HG03060 (cell line): ENCODE measurements at regions not wholly inside any gene's neighbourhood (a gene's known extent, or its start where the extent isn't known, plus 50 kb on each side); places are given as distances from the start of the nearest gene placed in this dataset.

Experiments used
- ATAC-seq: cut with Tn5 transposase; IDR thresholded peaks from one replicate; pipeline ENCODE4 v1.9.1; 2021; ENCODE audit warnings: low read depth, moderate number of reproducible peaks; ENCODE audit not compliant: unreplicated experiment

DNA sequence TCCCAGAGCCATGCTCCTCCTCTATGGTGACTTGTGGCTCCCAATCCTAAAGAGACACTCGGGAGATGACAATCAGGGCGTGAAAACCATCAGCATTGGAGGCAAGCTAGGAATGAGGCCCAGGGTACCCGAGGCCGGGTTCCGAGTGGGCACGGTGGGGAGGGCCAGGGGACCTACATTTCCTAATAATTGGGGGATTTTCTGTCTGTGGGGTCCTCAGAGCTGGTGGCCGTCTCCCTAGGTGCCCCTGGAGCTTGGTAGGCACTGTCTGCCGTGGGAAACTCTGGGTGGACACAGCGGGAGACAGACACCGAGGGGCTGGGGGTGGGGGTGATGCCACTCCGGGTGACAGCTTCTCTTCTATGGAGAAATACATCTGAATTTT lies 312.5 kb upstream of the TNRC6C start:
- no peak for ATAC-seq

DNA sequence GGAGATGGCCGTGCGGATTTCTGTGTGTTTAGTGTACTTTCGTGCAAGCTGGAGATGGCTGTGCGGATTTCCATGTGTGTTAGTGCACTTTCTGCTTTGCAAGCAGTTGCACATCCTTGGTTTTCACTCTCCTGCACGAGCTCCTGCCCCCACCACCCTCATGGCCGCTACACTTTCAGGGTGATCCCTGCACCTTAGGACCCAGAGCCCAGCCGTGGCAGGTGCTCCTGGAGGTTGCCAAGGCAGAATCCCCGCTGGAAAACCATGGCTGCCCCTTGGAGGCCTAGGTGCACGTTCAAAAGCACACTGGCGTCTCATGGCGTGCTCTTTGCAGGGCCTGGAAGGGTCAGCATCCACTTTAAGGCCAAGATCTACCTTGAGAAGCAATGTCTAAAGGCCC lies 311.0 kb upstream of the TNRC6C start:
- no peak for ATAC-seq

DNA sequence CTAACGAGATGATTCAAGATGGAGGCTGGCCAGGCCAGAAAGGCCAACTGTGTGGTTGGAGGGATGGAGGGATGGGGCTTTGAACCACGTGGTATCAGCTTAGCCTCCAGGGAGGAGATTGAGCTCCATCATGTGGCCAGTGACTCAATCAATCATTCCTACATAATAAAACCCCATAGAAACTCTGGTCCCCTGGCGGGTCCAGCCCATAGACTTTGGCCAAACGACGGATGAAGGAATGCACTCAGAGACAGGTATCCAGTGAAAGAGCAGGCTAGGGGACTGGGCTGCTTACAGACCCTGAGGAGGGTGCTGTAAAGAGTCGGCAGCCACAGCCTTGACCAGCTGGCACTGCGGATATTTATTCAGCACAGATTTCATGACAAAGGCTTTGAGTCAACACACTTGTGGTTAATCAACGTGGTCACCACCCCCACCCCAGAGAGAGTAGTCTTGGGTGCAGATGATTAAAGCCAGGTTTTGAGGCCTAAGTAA lies 308.7 kb upstream of the TNRC6C start:
- ATAC-seq = no peak

GRCh38 chr17:77651988-77652387 lies 306.5 kb upstream of the TNRC6C start:
- ATAC-seq = no peak

GRCh38 chr17:77654296-77654695 lies 304.2 kb upstream of the TNRC6C start:
- ATAC-seq = no peak

DNA sequence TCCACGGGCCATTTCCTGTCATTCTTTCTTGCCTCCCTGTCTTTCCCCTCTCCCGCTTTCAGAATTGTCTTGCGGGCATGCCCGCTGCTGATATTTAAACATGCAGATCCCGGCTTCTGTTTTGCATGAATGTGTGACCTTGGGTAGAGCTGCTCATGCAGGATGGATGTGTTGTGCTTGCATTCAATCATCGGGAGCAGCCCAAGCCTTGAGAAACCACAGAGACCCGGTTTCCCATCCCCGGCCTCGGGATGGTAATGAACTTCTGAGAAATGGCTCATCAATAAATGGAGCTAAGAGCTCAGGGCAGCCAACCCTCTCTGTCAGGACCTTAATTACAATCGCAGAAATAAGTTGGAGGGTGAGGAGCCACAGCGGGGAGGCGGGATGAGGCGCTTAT lies 303.7 kb upstream of the TNRC6C start:
- ATAC-seq = no peak

GRCh38 chr17:77656054-77656453 lies 302.4 kb upstream of the TNRC6C start:
- no peak for ATAC-seq

- no peak for ATAC-seq
These were observed 300.7 kb upstream of the TNRC6C start for GRCh38 chr17:77657839-77658238.

DNA sequence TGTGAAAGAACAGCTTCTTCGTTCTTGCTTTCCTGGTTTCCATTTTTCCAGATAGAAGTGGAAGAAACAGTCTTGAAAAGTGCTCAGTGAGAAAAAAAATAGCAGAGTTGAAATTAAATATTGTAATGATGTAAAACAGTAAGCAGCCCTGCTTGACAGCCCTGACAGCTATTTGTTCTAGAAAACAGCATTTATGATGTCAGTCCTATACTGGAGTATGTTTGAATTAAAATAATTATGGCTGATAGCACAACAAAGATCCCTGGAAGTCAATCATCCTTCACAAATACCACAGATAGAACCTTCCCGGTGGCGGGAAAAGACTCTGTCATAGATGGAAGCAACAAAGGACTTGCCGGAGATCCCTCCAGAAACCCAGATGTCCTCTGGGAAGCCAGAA lies 298.0 kb upstream of the TNRC6C start:
- no peak for ATAC-seq

GRCh38 chr17:77662833-77663232 lies 295.7 kb upstream of the TNRC6C start:
- no peak for ATAC-seq

DNA sequence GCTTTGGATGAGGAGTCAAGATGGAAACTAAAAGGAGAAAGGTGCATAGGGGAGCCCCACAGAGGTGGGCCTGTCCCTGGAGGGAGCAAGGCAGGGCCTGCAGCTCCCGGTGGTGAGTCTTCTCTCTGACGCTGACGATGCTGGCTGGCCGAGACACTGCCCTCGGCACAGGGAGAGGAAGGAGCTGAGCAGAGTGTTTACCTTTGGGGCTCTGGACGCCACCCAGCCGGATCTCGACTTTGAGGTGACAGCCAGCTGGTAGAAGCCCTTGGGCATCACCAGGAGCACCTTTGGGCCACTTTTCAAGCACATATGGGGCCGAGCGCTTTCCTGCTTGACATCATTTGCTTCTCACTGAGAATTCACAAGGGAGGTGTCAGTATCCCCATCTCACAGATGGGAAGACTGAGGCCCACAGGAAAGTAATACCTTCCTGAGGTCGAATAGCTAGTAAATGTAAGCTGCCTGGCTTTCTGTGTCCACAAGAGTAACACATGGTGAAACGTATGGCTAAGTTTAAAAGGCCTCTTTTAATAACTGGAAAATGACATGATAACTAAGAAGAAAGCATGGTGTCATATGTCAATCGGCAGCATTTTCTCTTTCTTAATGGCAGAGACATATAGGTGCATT lies 294.3 kb upstream of the TNRC6C start:
- ATAC-seq = no peak

DNA sequence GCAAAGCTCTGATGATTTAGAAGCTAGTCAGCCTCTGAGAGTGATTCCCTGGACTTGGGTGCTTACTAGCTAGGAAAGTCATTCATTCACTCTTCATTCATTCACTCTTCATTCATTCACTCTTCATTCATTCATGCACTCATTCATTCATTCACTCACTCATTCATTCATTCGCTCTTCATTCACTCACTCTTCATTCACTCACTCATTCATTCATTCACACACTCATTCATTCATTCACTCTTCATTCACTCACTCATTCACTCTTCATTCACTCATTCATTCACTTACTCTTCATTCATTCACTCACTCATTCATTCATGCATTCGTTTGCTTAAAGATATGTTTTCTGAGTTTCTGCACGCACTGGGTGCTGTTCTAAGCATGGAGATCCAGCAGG lies 292.7 kb upstream of the TNRC6C start:
- ATAC-seq = no peak

DNA sequence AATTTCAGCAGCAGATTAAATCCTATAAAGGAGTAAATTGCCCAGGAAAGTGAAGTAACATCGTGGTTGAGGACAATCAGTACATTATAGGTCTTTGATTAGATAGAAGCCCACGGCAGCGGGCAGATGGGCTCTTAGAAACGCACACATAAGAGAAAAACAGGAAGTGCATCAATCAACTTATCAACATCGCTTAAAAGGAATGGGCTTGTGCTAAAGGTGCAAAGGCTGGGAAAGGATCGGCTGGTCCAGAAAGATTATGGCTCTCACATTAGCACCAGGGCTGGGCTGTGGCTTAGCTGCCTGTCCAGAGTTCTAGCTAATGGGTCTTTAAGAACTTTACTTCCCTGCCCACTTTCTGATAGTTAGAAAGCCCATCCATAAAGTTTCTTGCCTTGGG lies 292.0 kb upstream of the TNRC6C start:
- ATAC-seq = no peak

- ATAC-seq = no peak
These were observed 291.6 kb upstream of the TNRC6C start for GRCh38 chr17:77666881-77667395.

DNA sequence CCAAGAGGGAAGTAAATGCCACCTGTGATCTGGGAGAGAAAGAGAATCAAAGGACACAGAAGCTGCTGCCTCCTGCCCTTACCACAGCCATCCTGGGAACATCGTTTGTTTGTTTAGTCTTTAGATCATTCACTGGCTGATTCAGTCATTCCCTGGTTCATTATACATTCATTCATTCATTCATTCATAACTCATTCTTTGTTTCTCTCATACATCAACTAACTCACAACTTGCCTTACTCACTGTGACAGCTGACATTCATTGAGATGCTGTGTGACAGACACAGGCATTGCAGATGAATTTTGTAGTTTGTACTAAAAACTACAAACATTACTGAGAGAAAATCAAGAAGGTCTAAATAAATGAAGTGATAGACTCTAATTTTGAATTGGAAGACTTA lies 291.0 kb upstream of the TNRC6C start:
- ATAC-seq = no peak

DNA sequence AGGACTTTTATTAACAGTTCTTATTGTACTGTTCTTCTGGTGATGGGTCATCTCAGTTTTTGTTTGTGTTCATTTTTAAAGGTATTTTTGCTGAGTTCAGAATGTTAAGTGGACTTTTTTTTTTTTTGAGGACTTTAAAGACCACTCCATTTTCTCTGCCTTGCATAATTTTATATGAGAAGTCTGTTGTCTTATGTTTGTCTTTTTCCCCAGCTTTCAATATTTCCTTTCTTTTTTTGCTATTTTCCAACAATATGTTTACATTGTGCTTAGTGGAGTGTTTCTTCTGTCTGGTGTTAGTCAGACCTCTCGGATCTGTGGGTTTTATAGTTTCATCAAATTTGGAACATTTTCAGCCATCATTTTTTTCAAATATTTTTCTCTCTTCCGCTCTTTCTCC lies 290.0 kb upstream of the TNRC6C start:
- no peak for ATAC-seq

- no peak for ATAC-seq
These were observed 288.3 kb upstream of the TNRC6C start for GRCh38 chr17:77670173-77670572.

DNA sequence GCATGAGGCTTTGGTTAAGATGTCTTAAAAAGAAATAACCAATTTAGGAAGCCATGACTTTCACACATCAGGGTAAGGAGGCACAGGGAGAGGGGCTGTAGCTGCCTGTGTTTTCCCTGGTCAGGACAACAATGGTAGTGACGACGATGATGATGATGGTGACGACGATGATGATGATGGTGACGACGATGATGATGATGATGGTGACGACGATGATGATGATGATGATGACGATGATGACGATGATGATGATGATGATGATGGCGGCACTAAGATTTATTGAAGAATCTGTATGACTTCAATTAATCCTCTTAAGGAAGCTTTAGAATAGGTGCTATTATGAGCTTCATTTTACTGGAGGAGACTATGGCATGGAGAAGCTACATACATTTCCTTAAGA lies 284.1 kb upstream of the TNRC6C start:
- ATAC-seq = no peak

- no peak for ATAC-seq
These were observed 283.1 kb upstream of the TNRC6C start for GRCh38 chr17:77675411-77675810.

DNA sequence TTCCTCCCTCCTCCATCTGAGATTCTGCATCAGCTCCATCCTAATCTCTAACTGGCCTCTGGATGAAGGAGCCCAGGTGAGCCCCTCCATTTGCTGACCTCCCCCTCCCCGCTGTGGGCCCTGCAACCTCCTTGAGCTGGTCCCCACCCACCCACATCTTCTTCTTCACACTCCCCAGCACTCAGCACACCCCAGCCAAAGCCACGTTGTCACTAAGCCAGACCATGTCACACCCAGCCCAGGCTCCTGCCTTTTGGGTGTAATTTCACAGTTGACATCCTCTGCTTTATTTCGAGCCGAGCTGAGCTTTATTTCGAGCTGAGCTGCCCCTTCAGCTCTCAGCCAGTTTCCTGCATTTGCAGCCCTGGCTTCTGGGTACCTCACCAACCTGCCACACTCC lies 282.7 kb upstream of the TNRC6C start:
- ATAC-seq = no peak

- ATAC-seq = no peak
These were observed 282.3 kb upstream of the TNRC6C start for GRCh38 chr17:77676237-77676661.

DNA sequence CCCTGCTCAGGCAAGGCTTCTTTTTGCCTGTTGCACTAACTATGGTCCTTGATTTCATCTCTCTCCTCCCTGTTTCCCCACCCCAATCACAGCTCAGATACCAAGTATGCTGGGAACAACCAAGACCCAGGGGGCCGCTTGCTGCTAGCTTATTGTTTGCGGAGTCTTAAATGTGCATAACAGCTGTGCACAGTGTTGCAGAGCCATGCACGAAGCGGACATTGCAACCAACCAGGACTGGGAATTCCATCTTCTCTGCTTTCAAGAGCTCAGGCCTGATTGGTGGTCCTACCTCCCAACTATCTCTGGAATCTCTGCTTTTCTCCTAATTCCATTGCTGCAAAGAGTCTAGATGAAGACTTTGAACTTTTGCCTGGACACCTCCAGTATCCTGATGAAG lies 281.3 kb upstream of the TNRC6C start:
- no peak for ATAC-seq

DNA sequence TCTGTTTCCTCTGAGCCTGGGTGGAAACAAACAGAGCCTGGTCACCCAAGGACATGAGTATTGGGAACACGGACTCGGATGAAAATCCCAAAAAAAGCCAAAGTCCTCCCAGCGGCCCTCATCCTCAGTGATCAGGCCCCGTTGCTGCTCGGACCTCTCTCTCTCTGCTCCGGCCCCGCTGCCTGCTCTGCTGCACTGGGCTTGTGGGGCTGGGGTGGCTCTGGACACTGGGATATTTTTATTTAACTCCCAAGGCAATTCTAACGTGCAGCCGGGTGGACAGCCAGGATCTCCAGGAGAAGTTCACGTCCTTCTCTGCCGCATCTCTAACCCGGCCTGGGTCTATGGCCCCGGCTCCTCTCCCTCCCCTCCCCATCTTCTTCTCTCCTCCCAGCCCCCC lies 280.9 kb upstream of the TNRC6C start:
- ATAC-seq = no peak
